HG03045 (cell line): ENCODE measurements at regions not wholly inside any gene's neighbourhood (a gene's known extent, or its start where the extent isn't known, plus 50 kb on each side); places are given as distances from the start of the nearest gene placed in this dataset.
"Not testable (repeated sequence)": the region's sequence is repeated elsewhere in the genome, so short reads cannot be mapped to it uniquely, and the experiment has no call there.

ENCODE experiments used
- ATAC-seq: cut with Tn5 transposase; IDR thresholded peaks from one replicate; pipeline ENCODE4 v1.9.1; 2021; ENCODE audit warnings: mild to moderate bottlenecking, moderate library complexity; ENCODE audit not compliant: unreplicated experiment

GRCh38 chr6:170087421-170087780, 203.5 kb downstream of the DLL1 start:
- ATAC-seq, result not testable (repeated sequence)

GRCh38 chr6:170086639-170087420, 204.0 kb downstream of the DLL1 start:
- no peak for ATAC-seq

DNA sequence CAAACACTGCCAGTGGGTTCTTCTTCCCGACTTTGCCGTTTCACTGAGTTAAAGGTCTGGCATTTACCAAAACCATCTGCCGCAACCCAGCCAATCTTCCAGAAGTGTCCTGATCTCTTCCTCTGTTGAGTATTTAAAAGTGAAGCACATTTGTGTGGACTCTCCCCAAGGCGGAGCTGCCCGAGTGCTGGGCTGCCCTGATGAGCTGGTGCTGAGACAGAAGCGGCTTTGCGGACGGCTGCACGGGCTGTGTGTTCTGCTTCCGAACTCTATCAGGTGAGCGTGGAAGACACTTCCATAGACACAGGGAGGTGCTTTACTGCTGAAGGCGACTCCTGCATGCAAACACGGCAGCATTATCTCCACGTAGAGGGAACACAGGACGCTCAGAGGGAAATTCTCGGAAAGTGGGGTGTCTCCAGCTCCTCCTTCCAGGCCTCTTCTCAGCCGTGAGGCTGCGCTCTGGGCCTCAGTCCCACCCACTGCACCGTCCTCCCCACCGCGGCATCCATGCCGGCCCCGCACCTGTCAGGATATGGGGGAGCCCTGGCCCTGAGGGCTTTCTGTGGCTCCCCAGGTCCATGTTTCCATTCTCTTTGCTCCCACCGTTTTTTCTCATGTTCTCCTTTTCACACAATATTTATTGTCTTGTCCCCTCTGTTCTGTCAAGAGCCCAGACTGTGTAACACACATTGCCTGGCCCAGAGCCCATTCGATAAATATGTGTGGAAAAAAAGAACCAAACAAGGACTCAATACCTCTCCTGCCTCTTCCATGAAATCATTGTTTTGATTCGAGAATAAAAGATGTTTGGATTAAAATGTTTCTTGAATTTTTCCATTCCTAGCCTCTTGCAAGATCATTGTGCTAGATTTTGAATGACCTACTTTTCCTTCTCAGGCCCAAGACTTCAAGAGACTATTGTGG, 205.1 kb downstream of the DLL1 start:
- ATAC-seq, result no peak

GRCh38 chr6:170084166-170084730, 206.6 kb downstream of the DLL1 start:
- ATAC-seq, result no peak

DNA sequence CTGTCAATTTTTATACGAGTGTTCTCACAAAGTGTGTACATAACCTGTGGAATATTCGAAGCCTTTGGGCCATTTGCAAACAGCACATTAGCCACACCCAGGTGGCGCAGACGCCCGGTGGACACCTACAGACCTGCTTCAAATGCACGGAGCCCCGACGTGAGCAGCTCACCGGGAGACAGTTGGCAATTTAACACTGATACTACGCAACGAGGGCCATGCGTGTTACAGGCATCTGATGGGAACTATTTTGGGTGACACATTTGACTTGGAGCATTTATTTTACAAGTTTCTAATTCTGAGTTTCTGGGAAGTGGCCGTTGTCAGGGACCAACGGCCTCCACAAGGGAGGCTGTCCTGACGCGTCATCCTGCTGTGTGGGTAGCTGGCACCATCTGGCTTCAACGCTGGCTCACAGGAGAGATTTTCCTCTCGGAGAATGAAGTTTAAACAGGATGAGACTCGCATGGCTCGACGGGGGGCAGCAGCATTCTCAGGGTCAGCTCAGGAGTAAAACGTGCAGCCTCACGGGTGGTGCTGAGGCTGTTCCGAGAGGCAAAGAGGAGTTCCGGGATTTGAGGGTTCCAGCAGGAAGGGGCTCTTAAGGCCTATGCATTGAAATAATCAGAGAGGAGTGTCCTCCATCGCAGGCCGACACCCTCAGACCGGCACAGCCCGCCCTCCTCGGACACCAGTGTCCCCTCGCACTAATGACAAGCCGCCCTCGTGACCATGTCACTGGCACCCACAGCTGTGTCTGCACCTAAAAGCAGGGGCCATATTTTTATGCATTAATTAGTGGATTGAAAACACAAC, 207.4 kb downstream of the DLL1 start:
- no peak for ATAC-seq

DNA sequence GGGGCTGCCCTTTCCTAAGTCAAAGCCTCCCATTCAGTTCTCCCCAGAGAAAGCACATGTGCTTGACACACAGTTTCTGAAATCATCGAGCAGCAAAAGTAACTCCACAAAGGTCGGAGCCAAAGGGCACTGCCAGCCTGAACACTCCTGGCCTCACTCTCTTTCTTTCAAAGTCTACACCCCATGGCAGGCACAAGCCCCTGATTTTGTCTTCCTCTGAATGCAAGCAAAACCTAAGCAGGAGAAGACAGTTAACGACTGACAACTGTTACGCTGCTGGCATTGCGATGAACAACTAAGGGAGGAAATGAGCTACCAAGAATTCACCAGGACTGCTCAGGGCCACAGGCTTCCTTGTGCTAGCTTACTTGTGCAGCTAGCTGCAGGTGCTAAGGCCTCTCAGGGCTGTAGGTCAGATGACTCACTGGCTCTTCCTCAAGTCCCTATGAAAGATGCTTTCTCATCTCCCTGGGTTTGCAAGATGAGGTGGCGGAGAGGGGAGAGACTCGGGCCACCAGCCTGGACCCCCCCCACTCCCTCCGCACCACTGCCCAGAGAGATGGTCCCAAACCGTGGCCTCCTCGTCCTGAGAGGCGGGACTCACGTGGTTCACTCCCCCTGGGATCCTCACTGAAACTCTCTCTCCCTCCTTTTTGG, 208.2 kb downstream of the DLL1 start:
- ATAC-seq, result no peak

- no peak for ATAC-seq
Measured at GRCh38 chr6:170082067-170082466, 208.8 kb downstream of the DLL1 start.

GRCh38 chr6:170081556-170081955, 209.3 kb downstream of the DLL1 start:
- ATAC-seq, result no peak

DNA sequence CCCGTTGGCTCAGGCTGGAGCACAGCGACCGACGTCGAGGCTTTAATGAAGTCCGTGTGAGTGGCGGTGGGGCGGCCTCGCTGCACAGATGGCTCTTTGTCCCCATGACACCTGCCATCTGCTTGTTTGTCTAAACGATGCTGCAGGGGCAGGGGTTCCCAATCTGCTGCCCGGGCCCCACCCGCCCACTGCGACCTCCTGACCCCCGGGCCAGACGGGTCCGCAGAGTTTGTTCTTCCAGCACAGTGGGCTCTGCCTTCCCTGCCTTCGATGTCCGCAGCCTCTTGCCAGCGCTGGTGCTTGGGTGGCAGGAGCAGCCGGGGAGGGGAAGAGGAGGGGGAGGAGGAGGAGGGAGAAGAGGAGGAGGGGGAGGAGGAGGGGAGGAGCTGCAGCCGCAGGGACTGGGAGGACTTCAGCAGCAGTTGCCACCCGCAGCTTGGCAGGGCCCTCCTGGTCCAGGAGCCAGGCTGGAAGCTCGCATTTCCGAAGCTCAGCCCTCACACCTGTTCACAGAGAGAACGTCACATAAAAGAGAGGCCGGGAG, 210.0 kb downstream of the DLL1 start:
- ATAC-seq, result no peak

- ATAC-seq, result no peak
Measured at GRCh38 chr6:170080169-170080827, 210.6 kb downstream of the DLL1 start.

DNA sequence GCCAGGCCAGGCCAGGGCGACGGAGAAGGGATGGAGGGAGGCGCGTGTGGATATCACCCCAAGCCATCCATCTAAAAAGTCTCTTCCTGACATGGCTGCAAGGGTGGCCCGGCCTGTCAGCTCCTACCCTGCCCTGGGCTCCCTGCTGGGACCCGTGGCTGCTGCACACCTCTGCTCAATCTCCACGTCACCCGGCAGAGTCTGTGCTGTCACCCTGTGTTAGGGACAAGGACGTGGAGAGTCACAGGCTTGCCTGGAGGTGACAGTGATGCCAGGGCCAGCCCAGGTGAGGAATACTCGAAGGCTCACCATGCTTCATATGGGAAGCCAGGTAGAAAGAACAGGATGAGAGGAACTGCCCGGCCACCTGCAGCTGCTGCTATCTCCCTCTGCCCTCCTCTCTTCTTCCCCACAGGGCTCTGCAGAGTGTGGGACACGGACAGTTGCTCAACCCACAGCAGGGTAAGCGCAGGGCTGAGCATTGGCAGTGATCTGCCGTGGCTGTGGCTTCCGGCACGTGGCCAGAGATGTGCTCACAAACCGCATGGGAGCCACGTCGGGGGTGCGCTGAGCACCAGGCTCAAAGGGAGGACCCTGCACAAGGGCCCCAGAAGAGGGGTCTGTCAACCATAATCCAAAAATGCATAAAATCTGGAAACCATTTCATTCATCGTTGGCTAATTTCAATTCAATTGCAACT, 214.3 kb downstream of the DLL1 start:
- no peak for ATAC-seq

- ATAC-seq, result no peak
Measured at GRCh38 chr6:170075659-170076223, 215.1 kb downstream of the DLL1 start.

GRCh38 chr6:170074907-170075306, 216.0 kb downstream of the DLL1 start:
- ATAC-seq, result no peak

- no peak for ATAC-seq
Measured at GRCh38 chr6:170074435-170074834, 216.4 kb downstream of the DLL1 start.

- ATAC-seq, result no peak
Measured at GRCh38 chr6:170073846-170074245, 217.0 kb downstream of the DLL1 start.

- no peak for ATAC-seq
Measured at GRCh38 chr6:170072246-170072645, 218.6 kb downstream of the DLL1 start.

DNA sequence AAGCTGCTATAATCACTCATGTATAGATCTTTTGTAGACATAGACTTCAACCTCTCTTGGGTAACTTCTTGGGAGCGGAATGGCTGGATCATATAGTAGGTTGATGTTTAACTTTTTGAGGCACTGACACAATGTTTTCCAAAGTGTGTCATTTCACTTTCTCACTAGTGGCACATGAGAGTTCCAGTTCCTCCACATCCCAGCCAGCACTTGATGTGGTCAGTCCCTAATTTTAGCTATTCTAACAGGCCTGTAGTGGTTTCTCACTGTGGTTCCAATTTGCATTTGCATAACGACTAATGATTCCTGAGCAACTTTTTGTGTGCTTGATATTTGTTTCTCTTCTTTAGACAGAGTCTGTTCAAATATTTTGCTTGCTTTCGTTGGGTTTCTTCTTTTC, 221.3 kb downstream of the DLL1 start:
- no peak for ATAC-seq

GRCh38 chr6:170068496-170068895, 222.4 kb downstream of the DLL1 start:
- ATAC-seq, result no peak

DNA sequence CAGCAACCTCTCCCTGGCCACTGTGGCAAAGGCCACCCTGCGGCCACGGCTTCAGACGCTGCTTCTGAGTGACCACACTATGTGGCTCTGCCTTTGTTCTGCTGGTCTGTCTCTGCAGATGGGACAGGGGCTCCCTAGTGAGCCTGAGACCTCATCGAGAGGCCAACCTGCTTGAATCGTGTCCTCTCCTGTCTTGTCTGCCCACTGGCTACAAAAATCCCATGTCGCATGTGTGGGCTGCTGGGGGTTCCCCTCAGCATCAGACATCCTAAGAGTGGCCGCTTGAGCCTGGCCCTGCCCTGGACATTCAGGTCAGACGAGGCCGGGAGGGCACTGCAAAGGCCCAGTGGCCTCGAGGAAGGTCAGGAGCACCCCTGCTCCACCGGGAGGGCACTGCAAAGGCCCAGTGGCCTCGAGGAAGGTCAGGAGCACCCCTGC, 222.9 kb downstream of the DLL1 start:
- no peak for ATAC-seq
